ENCODE measurements at regions not wholly inside any gene's neighbourhood (a gene's known extent, or its start where the extent isn't known, plus 50 kb on each side); places are given as distances from the start of the nearest gene placed in this dataset.
"Not testable (repeated sequence)": the region's sequence is repeated elsewhere in the genome, so short reads cannot be mapped to it uniquely, and the experiment has no call there.

DNA sequence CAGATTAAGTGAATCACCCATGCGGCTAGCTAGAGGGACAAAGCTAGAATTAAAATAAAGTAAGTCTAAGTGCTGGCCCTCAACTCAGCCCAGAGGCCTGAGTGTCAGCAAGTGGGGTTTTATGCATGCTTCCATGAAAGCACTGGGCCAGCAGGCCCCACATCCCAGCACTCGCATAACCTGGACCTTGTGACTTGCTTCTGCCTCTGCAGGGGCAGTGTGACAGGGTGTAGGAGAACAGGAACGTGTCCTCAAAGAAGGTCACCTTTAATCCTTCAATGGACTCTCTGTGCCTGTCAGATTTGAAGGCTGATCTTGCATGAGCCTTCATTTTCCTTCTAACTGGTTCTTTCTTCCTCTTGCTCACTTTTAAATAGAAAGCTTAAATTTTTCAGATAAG lies 183.4 kb downstream of the ALDH8A1 start:
- H3K4me1 ChIP-seq, result no peaks in the 10 kb centered on the region
- ChIA-PET POLR2A (no interaction called here), CTCF (no interaction called here)
- no peaks in the 10 kb centered on the region for H3K9me3 Mint-ChIP-seq (ENCODE audit: unreplicated experiment)
- TF ChIP-seq, protein P1, sequence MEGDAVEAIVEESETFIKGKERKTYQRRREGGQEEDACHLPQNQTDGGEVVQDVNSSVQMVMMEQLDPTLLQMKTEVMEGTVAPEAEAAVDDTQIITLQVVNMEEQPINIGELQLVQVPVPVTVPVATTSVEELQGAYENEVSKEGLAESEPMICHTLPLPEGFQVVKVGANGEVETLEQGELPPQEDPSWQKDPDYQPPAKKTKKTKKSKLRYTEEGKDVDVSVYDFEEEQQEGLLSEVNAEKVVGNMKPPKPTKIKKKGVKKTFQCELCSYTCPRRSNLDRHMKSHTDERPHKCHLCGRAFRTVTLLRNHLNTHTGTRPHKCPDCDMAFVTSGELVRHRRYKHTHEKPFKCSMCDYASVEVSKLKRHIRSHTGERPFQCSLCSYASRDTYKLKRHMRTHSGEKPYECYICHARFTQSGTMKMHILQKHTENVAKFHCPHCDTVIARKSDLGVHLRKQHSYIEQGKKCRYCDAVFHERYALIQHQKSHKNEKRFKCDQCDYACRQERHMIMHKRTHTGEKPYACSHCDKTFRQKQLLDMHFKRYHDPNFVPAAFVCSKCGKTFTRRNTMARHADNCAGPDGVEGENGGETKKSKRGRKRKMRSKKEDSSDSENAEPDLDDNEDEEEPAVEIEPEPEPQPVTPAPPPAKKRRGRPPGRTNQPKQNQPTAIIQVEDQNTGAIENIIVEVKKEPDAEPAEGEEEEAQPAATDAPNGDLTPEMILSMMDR (IDR thresholded peaks at IDR 0.05; ENCODE audit: insufficient read depth in 1 of 2, low read depth in 1 of 2, low read length in 1 of 2, severe bottlenecking in 1 of 2, unreplicated experiment in 1 of 2), result no peak
- no peaks in the 10 kb centered on the region for H3K9me3 ChIP-seq
- BruUV-seq (replicated peaks), result no TSS peak
- H3K27me3 Mint-ChIP-seq (ENCODE audit: insufficient read depth, unreplicated experiment), result no peaks in the 10 kb centered on the region
- H3K27ac Mint-ChIP-seq (ENCODE audit: unreplicated experiment), result no peak overlapping the region
- no peaks in the 10 kb centered on the region for H3K4me1 Mint-ChIP-seq (ENCODE audit: low read depth, unreplicated experiment)
- no peaks in the 10 kb centered on the region for H3K27me3 ChIP-seq (replicated peaks; ENCODE audit: control insufficient read depth, insufficient read depth, low read length)
- no peaks in the 10 kb centered on the region for H3K36me3 Mint-ChIP-seq (ENCODE audit: insufficient read depth, unreplicated experiment)
- intact Hi-C loops (cut with micrococcal nuclease; ENCODE audit: unreplicated experiment), result no loop called here
- DNase-seq, result no peak
- no peak overlapping the region for H3K4me3 ChIP-seq (ENCODE audit: low read depth, low read length)
- no peak overlapping the region for H3K4me3 Mint-ChIP-seq (ENCODE audit: unreplicated experiment)
- H3K36me3 ChIP-seq (ENCODE audit: control insufficient read depth, insufficient read depth, low read length), result no peaks in the 10 kb centered on the region

DNA sequence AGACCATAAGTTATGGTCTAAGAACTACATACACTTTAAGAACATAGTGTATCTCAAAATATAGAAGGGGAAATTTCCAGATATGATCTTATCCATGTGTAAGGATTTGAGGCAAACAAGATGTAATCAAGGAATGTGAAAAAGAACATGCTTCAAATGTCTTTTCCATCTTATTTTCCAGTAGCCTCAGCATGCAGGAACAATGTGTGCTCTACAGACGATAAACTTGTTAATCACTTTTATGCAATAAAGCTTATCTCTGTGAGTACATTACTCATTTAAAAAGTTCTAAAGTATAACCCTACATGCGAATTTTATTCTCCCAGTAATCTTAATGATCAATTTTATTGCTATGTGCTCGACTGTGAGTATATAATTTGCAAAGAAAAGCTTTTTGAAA lies 185.2 kb downstream of the ALDH8A1 start:
- no peaks in the 10 kb centered on the region for H3K27me3 Mint-ChIP-seq (ENCODE audit: insufficient read depth, unreplicated experiment)
- no peak overlapping the region for H3K4me3 Mint-ChIP-seq (ENCODE audit: unreplicated experiment)
- no peak for DNase-seq
- no peaks in the 10 kb centered on the region for H3K4me1 ChIP-seq
- intact Hi-C loops (cut with micrococcal nuclease; ENCODE audit: unreplicated experiment), result no loop called here
- H3K27ac Mint-ChIP-seq (ENCODE audit: unreplicated experiment), result no peak overlapping the region
- H3K4me1 Mint-ChIP-seq (ENCODE audit: low read depth, unreplicated experiment), result no peaks in the 10 kb centered on the region
- H3K36me3 ChIP-seq (ENCODE audit: control insufficient read depth, insufficient read depth, low read length), result no peaks in the 10 kb centered on the region
- no peaks in the 10 kb centered on the region for H3K27me3 ChIP-seq (replicated peaks; ENCODE audit: control insufficient read depth, insufficient read depth, low read length)
- POLR2A ChIA-PET, result no interaction called here
- no TSS peak for BruUV-seq (replicated peaks)
- no peaks in the 10 kb centered on the region for H3K36me3 Mint-ChIP-seq (ENCODE audit: insufficient read depth, unreplicated experiment)
- TF ChIP-seq, protein P1 (IDR thresholded peaks at IDR 0.05; ENCODE audit: insufficient read depth in 1 of 2, low read depth in 1 of 2, low read length in 1 of 2, severe bottlenecking in 1 of 2, unreplicated experiment in 1 of 2), result no peak
- H3K9me3 Mint-ChIP-seq (ENCODE audit: unreplicated experiment), result no peaks in the 10 kb centered on the region
- no peak overlapping the region for H3K4me3 ChIP-seq (ENCODE audit: low read depth, low read length)
- H3K9me3 ChIP-seq, result no peaks in the 10 kb centered on the region
- CTCF ChIA-PET, result no interaction called here

DNA sequence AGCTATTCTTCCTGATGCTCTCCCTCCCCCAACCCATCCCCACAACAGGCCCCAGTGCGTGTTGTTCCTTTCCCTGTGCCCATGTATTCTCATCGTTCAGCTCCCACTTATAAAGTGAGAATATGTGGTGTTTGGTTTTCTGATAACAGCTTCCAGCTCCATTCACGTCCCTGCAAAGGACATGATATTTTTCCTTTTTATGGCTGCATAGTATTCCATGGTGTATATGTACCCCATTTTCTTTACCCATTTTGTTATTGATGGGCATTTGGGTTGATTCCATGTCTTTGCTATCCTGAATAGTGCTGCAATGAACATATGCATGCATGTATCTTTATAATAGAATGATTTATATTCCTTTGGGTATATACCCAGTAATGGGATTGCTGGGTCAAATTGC lies 186.3 kb downstream of the ALDH8A1 start:
- H3K4me3 Mint-ChIP-seq (ENCODE audit: unreplicated experiment); intact Hi-C loops (cut with micrococcal nuclease; ENCODE audit: unreplicated experiment); H3K4me3 ChIP-seq (ENCODE audit: low read depth, low read length); H3K36me3 Mint-ChIP-seq (ENCODE audit: insufficient read depth, unreplicated experiment); DNase-seq; H3K4me1 Mint-ChIP-seq (ENCODE audit: low read depth, unreplicated experiment); H3K27me3 Mint-ChIP-seq (ENCODE audit: insufficient read depth, unreplicated experiment); H3K4me1 ChIP-seq; H3K9me3 Mint-ChIP-seq (ENCODE audit: unreplicated experiment); CTCF ChIA-PET; POLR2A ChIA-PET; H3K9me3 ChIP-seq; BruUV-seq (replicated peaks); H3K27me3 ChIP-seq (replicated peaks; ENCODE audit: control insufficient read depth, insufficient read depth, low read length); H3K36me3 ChIP-seq (ENCODE audit: control insufficient read depth, insufficient read depth, low read length); H3K27ac Mint-ChIP-seq (ENCODE audit: unreplicated experiment): not testable (repeated sequence)

DNA sequence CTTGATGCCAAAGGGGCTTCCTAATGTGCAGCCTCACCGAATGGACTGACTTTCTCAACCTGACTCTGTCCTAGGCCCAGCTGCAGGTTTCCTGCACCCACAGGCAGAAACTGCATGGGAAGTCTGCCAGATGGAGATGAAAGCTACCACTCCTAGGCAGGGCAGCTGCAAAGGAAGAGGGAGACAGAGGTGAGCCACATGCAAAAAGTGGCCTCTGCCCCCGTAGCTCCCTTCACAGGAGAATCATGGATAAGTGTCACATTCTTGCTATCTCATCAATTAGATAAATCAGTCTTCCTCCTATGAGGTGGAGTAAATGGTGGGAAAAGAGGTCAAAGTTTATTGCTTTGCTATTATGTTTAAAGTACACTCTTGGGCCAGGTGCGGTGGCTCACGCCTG lies 191.3 kb downstream of the ALDH8A1 start:
- H3K9me3 ChIP-seq, result no peaks in the 10 kb centered on the region
- intact Hi-C loops (cut with micrococcal nuclease; ENCODE audit: unreplicated experiment), result no loop called here
- H3K36me3 ChIP-seq (ENCODE audit: control insufficient read depth, insufficient read depth, low read length), result no peaks in the 10 kb centered on the region
- ChIA-PET CTCF (no interaction called here), POLR2A (interaction anchor here (1.0 kb wide), 1 partner anchor 124 kb away, joined by 3 read pairs; no protein-coding TSS in a partner anchor)
- Mint-ChIP-seq H3K9me3 (ENCODE audit: unreplicated experiment) (no peaks in the 10 kb centered on the region), H3K36me3 (ENCODE audit: insufficient read depth, unreplicated experiment) (no peaks in the 10 kb centered on the region), H3K4me1 (ENCODE audit: low read depth, unreplicated experiment) (no peaks in the 10 kb centered on the region), H3K27ac (ENCODE audit: unreplicated experiment) (no peak overlapping the region), H3K27me3 (ENCODE audit: insufficient read depth, unreplicated experiment) (no peaks in the 10 kb centered on the region), H3K4me3 (ENCODE audit: unreplicated experiment) (no peak overlapping the region)
- no peak overlapping the region for H3K4me3 ChIP-seq (ENCODE audit: low read depth, low read length)
- no peaks in the 10 kb centered on the region for H3K27me3 ChIP-seq (replicated peaks; ENCODE audit: control insufficient read depth, insufficient read depth, low read length)
- DNase-seq, result no peak
- TF ChIP-seq, protein P1 (IDR thresholded peaks at IDR 0.05; ENCODE audit: insufficient read depth in 1 of 2, low read depth in 1 of 2, low read length in 1 of 2, severe bottlenecking in 1 of 2, unreplicated experiment in 1 of 2), result no peak
- no TSS peak for BruUV-seq (replicated peaks)
- peaks cover 22% of the 10 kb centered on the region for H3K4me1 ChIP-seq

All from Caco-2 (cell line).